ENCODE measurements at regions not wholly inside any gene's neighbourhood (a gene's known extent, or its start where the extent isn't known, plus 50 kb on each side); places are given as distances from the start of the nearest gene placed in this dataset.
A peak's percentile ranks its signal among the peaks of the same experiment; 100 is the strongest.

DNA sequence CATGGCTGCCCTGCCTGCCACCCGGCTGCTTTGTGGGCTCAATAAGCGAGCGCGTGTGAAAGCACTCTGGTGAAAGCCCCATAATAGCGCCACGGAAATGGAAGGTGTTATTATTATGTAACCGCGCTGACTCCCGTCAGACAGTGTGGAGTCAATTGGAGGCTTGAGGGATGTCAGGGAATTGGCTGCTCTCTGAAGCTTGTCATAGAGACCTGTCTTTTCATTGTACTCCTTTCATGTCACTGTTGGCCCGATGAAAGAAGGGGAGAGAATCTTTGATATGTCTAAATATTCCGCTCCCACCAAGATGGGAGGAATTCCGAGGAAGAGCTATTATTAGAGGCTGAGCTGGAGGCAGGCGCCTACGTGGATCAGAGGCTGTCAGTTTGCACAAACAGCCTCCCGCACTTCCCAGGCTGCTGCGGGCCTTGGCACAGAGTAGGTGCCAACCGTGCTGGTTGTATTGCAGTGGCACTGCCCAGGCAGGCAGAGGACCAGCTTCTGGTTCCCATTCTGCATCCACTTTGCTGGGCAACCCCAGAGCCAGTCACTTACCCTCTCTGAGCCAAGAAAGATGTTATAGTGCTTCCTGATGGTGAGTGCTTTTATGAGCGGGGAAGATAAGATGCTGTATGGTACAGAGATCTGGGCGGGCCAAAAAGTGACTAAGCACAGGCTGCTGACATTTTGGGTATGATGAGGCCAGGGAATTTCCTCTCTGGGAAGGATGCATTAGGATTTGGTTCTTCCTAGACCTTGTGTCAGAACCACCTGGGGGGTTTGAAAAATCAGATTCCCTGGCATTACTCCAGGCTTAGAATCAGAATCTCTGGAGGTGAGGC is 151.4 kb downstream of the RPS24 start:
- DNase-seq (ENCODE audit: low read depth in 4 of 4, low spot score in 3 of 4) = no peak

DNA sequence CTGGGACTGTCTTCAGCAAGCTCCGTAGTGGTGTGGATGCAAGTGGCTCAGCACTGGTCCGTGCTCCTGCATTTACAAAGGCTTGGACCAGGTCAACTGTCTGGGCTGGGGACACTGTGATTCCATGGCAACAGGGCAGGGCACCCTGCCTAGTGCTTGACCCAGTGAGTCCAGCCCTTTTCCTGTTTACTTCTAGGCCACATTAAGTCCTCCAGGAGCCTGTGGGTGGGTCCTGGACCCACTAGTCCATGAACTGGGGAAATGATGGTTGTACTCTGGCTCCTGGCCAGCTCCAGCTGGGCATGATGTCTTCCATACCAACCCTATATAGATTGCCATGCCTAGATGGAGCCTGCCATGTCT is 152.0 kb downstream of the RPS24 start:
- no peak for DNase-seq (ENCODE audit: low read depth in 4 of 4, low spot score in 3 of 4)

DNA sequence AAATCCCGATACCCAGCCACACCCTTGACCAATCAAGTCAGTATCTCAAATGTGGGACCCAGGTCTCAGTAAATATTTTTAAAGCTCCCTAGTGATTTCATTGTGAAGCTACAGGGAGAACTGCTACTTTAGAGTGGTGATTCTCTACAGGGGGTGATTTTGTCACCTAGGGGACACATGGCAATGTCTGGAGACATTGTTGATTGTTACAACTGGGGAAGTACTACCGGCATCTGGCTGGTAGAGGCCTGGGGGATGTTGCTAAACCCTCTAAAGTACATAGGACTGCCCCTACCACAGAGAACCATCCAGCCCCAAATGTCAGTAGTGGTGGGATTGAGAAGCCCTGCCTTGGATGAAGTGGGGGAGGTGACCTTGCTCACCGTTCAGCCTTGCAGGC is 152.9 kb downstream of the RPS24 start:
- DNase-seq (ENCODE audit: low read depth in 4 of 4, low spot score in 3 of 4) = no peak

DNA sequence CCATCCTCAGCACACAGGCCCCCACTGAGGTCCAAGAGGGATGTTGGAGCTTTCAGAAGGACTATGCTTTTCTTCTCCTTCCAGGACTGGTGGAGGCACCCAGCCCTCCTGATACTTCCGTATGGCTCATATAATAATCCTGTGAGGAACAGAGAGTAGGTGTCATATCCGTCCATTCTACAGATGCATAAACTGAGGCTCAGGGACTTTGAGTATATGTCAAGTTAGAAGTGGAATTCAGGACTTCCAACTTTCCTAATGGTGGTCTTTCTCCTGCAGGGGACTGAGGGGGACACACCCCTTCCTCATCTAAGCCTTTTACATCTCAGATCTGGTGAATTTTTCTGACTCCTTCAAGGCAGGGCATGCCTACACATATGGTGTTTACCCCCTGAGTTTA is 153.7 kb downstream of the RPS24 start:
- DNase-seq (ENCODE audit: low read depth in 4 of 4, low spot score in 3 of 4) = no peak

DNA sequence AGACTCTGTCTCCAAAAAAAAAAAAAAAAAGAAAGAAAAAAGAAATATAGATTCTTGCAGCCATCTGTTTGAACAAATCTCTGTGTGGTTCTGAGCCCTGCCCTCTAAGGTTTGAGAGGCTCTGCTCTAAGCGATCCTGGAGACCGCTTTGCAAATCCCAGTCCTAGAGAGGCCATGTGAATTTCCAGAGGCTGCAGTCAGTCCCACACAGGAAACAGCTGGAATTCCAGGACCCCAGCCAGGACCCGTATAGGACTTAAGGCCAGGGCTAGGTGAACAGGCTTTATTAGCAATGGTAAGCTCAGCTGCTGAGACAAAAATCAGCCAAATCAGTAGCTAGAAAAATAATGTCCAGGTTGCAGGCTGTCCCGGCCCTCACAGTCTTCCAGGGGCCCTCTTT is 154.8 kb downstream of the RPS24 start:
- no peak for DNase-seq (ENCODE audit: low read depth in 4 of 4, low spot score in 3 of 4)

DNA sequence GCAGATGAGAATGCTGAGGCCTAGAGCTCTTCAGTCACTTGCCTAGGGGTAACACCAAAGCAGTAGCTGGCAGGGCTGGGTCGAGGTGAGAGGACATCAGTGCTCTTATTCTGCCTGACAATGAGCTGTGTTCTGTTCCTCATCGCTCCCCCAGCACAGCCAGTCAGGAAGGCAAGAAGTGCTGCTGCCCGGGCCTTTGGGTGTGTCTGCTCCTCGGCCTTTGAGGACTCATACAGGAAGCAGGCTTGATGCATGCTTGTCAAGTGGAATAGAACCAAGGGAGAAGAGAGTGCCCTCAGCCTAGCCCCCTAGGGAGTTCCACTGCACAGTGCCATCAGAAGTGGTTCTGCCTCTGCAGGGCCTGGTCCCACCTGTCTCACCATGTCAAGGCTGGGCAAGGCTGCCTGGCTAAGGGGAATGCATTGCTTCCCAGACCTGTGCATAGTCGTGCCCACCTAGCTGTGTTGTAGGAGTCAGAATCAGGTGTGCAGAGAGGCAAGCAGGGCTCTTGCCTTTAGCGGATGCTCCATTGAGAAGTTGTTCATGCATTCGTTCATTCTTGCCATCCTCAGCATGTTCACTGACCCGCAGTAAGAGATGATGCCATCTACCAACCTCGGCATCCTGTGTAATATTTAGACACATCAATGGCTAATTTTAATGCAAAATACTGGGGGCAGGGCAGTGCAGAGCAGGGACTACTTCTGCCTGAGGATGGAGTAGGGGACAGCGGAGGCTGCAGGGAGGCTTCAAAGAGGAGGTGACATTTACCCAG is 156.6 kb downstream of the RPS24 start:
- no peak for DNase-seq (ENCODE audit: low read depth in 4 of 4, low spot score in 3 of 4)

DNA sequence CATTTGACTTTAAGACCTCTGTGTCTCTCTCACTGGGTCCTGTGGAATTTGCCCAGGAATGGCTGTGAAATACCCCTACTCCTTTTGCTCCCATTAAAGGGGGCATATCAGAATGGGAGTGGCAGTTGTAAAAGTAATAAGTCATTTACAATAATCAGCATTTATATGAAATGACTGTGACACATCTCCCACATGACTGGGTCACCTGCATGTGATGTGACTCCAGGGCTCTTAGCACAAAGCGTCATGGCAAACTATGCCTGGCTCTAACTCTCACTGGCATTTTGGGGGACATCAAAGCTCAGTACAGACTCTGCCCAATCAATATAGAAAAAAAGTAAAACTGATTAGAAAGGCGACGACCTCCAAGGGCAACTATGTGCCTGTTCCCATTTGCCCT is 157.6 kb downstream of the RPS24 start:
- DNase-seq (ENCODE audit: low read depth in 4 of 4, low spot score in 3 of 4) = no peak

DNA sequence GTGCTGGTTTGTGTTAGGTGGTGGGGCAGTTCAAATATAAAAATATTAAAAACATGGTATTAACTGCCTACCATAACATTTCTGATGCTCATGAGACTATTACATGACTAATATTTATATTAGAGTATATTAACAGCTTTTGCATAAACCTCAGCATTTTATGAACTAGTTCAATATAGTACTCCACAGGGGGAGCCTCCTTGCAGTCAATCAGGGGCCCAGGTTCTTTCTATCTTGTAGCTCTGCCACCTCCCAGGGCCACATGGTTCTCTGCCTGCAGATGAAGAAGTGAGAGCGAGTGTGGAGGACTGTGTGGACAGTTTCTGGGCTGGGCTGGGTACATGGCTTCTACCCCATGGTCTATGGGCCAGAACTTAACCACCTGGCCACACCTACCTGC is 159.5 kb downstream of the RPS24 start:
- DNase-seq (ENCODE audit: low read depth in 4 of 4, low spot score in 3 of 4) = no peak

DNA sequence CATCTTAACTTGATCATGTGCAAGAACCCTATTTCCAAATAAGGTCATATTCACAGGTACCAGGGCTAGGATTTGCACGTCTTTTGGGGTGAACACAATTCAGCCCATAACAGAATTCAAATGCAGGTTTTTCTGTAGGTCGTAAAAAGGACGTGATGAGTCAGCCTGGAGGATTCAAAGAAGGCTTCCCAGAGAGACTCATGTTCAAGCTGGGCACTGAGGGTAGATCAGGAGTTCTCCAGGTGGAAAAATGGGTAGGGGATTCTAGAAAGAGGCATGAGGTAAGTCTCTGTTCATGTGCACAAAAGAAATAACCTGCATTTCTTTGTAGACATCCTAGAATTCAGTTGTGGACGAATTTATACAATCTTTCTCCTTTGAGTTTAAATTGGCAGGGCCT is 160.4 kb downstream of the RPS24 start:
- DNase-seq (ENCODE audit: low read depth in 4 of 4, low spot score in 3 of 4) = no peak

DNA sequence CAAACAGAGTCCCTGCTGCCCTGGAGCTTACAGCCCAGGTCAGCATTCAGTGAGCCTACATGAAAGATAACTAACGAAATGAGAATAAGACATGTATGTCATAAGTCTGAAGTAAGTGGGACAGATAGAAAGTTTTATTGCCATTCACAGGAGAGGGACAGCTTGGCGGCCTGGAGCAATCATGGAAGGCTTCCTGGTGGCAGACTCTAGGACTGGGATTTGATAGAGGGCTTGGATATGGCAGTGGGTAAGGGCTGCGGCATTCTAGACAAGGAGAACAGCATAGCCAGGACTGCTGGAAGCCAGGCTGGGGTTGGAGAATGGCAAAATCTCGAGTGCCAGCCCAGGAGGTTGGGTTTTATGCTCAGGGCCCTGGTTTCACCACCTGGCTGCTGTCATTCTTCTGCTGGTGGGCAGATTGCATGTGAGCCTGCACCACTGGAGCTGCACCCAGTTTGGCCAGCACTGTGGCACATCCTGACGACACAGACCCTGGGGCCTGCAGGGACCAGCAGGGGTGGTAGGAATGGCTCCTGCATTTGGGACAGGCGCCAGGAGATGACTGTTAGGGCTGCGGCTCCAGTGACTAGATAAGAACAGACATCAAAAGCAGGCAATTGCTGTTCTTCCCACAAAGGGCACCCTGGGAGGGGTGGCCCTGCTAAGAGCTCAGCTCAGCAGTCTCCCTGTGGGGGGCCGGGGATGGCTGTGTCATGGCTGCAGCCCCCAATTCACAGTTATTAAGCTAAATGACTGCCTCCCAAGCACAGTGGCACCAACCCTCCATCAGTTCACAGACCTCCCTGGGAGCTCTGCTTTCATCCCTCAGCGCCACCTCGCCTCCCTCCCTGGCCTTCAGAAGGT is 161.1 kb downstream of the RPS24 start:
- DNase-seq (ENCODE audit: low read depth in 4 of 4, low spot score in 3 of 4) = no peak

DNA sequence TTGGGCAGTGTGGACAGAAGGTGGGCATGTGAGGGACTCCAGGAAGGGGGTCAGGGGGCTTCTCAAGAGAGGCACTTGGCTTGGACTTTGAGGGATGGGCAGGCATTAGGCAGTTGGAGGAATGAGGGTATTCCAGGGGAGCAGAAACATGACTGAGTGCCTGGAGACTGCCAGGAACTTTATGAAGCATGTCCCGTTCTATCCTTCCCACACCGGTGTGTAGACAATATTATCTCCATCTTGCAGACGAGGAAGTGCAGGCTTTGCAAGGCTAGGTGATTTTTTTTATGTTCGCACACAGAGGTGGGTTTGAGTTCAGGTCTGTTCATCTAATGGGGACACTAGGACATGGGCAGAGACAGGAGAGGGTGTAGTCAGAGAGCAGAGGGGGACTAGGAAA is 162.7 kb downstream of the RPS24 start:
- no peak for DNase-seq (ENCODE audit: low read depth in 4 of 4, low spot score in 3 of 4)

DNA sequence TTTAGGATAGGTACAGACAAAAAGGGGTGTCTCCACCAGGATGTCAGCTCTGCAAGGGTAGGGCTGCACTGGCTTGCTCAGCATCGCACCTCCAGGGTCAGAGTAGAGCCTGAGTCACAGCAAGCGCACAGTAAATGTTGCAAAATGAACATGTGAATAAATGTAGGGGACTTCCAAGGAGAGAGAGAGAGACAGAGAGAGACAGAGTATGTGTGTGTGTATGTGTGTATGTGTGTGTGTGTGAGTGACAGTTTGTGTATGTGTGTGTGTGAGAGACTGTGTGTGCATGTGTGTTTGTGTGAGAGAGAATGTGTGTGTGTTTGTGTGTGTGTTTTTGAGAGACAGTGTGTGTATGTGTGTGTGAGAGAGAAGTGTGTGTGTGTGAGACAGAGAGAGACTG is 163.3 kb downstream of the RPS24 start:
- no peak for DNase-seq (ENCODE audit: low read depth in 4 of 4, low spot score in 3 of 4)

DNA sequence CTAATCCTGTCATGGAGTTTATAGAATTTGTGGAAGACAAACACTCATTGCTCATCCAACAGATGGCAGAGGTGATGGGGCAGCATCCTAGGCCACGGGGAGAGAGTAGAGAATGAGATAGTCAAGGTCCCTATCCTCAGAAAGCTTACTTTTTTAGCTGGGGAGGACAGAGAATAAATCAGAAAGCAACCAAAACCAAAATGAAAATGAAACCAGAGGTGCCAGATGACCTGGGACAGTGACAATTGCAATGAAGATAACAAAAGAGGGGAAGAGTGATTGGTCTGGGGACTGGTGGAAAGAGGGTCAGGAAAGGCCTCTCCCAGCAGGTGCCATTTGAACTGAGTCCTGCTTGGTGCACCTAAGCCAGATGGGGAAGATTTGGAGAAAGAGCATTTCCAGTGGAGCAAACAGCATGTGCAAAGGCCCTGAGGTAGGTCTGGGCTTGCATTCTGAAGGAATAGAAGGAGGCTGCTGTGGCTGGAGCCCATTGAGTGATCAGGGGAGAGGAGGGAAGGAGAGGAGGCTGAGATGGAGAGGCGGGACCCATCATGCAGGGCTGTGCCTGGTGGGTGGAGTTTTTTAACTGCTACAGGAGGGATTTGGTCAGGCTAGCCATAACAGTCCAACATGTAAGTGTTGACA is 164.1 kb downstream of the RPS24 start:
- DNase-seq (ENCODE audit: low read depth in 4 of 4, low spot score in 3 of 4) = no peak

DNA sequence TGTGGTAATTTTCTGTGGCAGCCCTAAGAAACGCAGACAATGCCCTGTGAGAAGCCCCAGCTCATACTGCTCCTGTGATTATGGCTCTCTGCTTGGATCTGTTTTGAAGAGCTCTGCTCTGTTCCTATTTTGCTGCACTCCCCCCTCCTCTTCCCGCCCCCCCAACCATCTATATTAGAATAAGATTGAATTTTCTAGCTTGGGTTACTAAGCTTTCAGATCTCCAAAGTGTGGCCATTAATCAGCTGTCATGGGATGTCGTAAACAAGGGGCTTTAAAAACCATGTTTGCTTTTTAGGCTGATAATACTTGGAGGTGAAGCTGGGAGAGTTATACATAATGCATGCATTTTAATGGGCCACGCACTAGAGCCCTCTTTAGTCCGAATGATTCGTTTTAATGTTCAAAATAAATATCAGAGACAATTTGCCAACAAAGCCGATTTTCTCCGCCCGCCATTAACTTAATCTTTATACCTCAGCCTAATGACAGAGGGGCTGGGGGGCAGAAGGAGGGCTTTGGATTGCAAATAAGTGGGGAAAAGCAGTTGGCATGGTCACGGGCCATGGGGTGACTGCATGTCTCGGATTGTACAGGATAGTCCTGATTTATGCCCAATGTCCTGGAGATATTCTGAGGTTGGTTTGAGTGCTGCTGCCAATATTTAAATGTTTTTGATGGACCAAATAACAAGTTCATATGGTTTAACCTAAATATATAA is 165.5 kb downstream of the RPS24 start:
- DNase-seq (ENCODE audit: low read depth in 4 of 4, low spot score in 3 of 4) = peak in 2 of 4 donors; percentile 27 to 33

DNA sequence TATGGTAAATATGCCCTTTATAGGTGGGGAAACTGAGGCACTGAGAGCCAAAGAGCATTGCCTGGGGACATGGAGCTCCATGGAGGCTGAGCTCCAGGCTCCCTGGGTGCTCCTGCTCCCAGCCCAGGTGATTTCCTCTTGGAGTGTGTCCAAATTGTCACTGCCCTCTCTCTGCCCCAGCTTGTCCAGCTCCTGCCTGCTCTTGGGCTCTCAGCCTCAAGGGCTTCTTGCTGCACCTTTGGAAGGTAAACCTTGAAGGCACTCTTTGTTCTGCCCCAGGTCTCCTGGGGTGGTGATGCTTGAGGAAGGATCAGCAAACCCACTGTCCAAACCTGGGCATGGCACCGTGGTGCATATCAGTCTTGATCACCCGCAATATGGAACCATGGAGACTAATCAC is 166.1 kb downstream of the RPS24 start:
- DNase-seq (ENCODE audit: low read depth in 4 of 4, low spot score in 3 of 4) = no peak

DNA sequence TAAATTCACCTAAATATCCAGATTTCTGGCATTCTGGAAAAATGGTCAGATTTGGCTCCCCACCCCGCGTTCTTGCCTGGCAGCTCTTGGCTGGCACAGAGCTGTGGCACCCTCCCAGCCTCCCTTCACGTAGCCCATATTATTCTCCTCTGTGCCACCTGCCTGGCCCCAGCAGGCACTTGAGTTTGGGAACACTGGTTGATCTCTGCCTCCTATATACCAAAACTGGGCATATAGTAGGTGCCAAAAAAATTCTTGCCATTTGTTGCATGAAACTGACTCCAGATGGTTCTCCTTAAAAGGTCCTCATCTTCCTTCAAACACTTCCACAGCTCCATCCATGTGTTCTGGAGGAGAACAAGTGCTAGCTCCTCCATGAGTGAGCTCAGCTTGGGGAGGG is 167.0 kb downstream of the RPS24 start:
- DNase-seq (ENCODE audit: low read depth in 4 of 4, low spot score in 3 of 4) = no peak

DNA sequence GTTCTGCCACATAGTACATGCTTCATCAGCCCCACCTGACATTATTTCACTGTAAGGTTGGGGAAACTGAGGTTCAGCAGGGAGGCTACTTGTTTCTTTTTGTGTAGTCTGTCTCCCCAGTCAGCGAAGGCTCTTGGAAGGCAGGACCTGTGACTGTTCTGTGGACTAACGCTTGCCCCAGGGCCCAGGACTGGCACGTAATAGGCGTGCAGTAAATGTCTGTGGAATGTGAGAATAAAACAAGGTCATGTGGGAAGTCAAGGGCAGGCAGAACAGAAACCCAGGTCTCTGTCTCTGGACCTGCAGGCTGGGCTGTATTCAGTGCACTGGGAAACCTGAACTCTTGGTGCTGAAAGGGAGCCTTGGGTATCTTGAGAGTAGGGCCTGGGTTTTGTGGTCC is 168.7 kb downstream of the RPS24 start:
- no peak for DNase-seq (ENCODE audit: low read depth in 4 of 4, low spot score in 3 of 4)

DNA sequence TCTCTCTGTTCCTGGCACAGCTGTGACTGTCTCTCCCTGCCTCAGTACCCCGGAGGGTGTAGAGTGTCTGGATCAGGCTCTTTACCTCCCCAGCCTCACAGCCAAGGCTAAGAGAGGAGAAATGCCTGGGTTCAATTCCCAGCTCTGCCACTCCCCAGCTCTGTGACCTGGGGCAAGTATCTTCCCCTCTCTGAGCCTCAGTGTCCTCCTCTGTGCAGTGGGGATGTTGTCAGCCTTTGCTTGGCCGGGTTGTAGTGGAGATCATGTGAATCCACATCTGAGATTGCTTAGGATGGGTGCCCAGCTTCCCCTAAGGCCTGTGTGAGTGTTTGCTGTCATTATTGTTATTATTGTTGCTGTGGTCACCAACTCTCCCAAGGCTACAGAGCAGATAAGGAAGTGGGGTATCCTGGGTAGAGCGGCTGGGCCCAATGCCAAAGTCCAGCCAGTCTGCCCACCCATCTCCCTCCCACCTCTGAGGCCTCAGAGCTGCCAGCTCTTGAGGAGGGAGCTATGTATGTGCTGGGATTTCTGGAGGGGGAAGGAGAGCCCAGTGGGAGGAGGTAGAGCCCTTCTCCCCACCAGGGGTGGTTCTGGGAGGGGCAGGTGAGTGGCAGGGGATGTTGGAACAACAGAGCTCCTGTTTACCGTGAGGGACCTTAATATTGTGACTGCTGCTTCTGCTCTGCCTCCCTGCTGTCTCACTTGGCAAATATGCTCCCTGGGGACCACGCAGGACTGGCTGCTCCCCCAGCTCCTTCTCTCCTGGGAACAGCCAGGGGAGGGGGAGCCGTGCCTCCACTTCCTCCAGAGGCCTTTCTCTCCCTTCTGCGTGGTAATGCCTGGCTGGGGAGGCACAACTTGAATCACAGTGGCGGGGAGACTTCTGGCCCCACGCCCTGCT is 170.5 kb downstream of the RPS24 start:
- DNase-seq (ENCODE audit: low read depth in 4 of 4, low spot score in 3 of 4) = peak in 1 of 4 donors; percentile 31

DNA sequence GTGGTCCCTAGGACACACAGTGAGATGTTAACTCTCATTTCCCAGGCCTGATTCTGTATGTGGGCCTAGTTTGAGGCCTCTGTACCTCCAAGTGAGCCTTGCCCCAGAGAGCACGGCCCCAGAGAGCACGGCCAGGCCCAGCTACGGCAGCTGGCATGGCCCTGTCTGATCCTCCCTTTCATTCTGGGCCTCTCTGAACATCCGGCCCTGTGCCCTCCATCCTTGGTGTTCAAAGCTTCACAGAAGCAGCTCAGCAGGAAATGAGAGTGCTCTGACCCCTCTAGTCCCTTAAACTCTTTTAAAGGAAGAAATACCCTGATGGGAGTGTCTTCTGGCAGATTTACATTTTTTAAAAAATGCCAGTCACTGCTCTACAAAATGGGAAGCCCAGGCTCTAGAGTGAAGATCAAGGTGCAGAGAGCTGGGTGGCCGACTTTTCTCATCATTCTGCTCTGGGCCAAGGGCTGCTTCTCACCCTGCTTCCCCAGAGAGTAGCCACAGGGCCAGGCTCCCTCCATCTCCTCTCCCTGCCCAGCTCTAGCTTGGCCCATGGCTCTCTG is 171.9 kb downstream of the RPS24 start:
- no peak for DNase-seq (ENCODE audit: low read depth in 4 of 4, low spot score in 3 of 4)

Data from left renal pelvis (tissue), 4 donors.